K562 (cell line): ENCODE measurements at regions not wholly inside any gene's neighbourhood (a gene's known extent, or its start where the extent isn't known, plus 50 kb on each side); places are given as distances from the start of the nearest gene placed in this dataset.
A peak's percentile ranks its signal among the peaks of the same experiment; 100 is the strongest.

Experiments used
- BRCA1 ChIP-seq, 2 experiments: fragments of 450-650 bp in 1 of 2; sonication (generic) in 1 of 2; formaldehyde crosslinking in 1 of 2; IDR thresholded peaks; 2 replicates each; pipeline versions ENCODE4 v1.5.0 to v1.6.1; 2017 to 2020; ENCODE audit warnings: mild to moderate bottlenecking in 1 of 2, missing genetic modification reagents in 1 of 2
- EZH2 ChIP-seq: IDR thresholded peaks from 2 replicates; pipeline ENCODE4 v1.6.1; 2012; ENCODE audit warnings: low read depth, mild to moderate bottlenecking, inconsistent platforms, low read length, borderline replicate concordance
- HINFP ChIP-seq: fragments of 450-650 bp; conservative IDR thresholded peaks from 2 replicates; pipeline ENCODE4 v1.6.1; 2016; ENCODE audit warnings: missing genetic modification characterization, low read depth, mild to moderate bottlenecking, control low read depth, missing compliant biosample characterization
- MAFG ChIP-seq: fragments of 450-650 bp; conservative IDR thresholded peaks from 2 replicates; pipeline ENCODE4 v1.6.1; 2016; ENCODE audit warnings: missing genetic modification characterization, missing compliant biosample characterization
- NFE2 ChIP-seq: IDR thresholded peaks from 2 replicates; pipeline ENCODE4 v1.6.1; 2014; ENCODE audit warnings: antibody characterized with exemption, low read depth
- NFXL1 ChIP-seq: fragments of 450-650 bp; formaldehyde crosslinking; IDR thresholded peaks from 2 replicates; pipeline ENCODE4 v1.4.0; 2021; ENCODE audit warnings: mild to moderate bottlenecking
- RBM39 ChIP-seq: fragments of 200-400 bp; formaldehyde crosslinking; optimal IDR thresholded peaks from 2 replicates; pipeline ENCODE3; 2018; ENCODE audit warnings: low read depth, low read length
- TARDBP ChIP-seq: fragments of 450-650 bp; IDR thresholded peaks from 2 replicates; pipeline ENCODE4 v1.6.1; 2016
- TBL1XR1 ChIP-seq, 2 experiments: IDR thresholded peaks; 2 replicates each; pipeline ENCODE4 v1.6.1; 2012; ENCODE audit warnings: improper control_type of control experiment in 2 of 2, low read length in 2 of 2, mild to moderate bottlenecking in 1 of 2
- ZKSCAN1 ChIP-seq: fragments of 150-350 bp; IDR thresholded peaks from 2 replicates; pipeline ENCODE4 v1.6.1; 2016; ENCODE audit warnings: low read depth, low read length
- TF ChIP-seq, protein P1 (sequence below): fragments of 450-650 bp; formaldehyde crosslinking; IDR thresholded peaks from 2 replicates; pipeline ENCODE4 v1.4.0; 2020; ENCODE audit warnings: mild to moderate bottlenecking, moderate library complexity
- TF ChIP-seq, protein P2 (sequence below), 2 experiments: fragments of 450-650 bp; conservative IDR thresholded peaks; 2 replicates each; pipeline ENCODE4 v1.6.1; 2017; ENCODE audit warnings: mild to moderate bottlenecking in 2 of 2, moderate library complexity in 2 of 2
- TF ChIP-seq, protein P3 (sequence below), 2 experiments: fragments of 450-650 bp; formaldehyde crosslinking in 1 of 2; IDR thresholded peaks; 2 replicates each; pipeline versions ENCODE4 v1.4.0 to v1.6.1; 2014 to 2020; ENCODE audit warnings: mild to moderate bottlenecking in 2 of 2, borderline replicate concordance in 1 of 2, low read depth in 1 of 2
- TF ChIP-seq, protein P4 (sequence below): fragments of 450-650 bp; IDR thresholded peaks from 2 replicates; pipeline ENCODE4 v1.6.1; 2016; ENCODE audit warnings: antibody characterized with exemption

- TF ChIP-seq, protein P1, sequence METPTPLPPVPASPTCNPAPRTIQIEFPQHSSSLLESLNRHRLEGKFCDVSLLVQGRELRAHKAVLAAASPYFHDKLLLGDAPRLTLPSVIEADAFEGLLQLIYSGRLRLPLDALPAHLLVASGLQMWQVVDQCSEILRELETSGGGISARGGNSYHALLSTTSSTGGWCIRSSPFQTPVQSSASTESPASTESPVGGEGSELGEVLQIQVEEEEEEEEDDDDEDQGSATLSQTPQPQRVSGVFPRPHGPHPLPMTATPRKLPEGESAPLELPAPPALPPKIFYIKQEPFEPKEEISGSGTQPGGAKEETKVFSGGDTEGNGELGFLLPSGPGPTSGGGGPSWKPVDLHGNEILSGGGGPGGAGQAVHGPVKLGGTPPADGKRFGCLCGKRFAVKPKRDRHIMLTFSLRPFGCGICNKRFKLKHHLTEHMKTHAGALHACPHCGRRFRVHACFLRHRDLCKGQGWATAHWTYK (CRISPR knock-in tag), result no peak
- TF ChIP-seq TARDBP, result 0 out of 2 replicates have a peak, but pooled peaks have one; percentile 39
- TF ChIP-seq, protein P2, sequence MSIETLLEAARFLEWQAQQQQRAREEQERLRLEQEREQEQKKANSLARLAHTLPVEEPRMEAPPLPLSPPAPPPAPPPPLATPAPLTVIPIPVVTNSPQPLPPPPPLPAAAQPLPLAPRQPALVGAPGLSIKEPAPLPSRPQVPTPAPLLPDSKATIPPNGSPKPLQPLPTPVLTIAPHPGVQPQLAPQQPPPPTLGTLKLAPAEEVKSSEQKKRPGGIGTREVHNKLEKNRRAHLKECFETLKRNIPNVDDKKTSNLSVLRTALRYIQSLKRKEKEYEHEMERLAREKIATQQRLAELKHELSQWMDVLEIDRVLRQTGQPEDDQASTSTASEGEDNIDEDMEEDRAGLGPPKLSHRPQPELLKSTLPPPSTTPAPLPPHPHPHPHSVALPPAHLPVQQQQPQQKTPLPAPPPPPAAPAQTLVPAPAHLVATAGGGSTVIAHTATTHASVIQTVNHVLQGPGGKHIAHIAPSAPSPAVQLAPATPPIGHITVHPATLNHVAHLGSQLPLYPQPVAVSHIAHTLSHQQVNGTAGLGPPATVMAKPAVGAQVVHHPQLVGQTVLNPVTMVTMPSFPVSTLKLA (conservative IDR thresholded peaks at IDR 0.05), result peak; percentile 63 to 75
- TF ChIP-seq, protein P3, sequence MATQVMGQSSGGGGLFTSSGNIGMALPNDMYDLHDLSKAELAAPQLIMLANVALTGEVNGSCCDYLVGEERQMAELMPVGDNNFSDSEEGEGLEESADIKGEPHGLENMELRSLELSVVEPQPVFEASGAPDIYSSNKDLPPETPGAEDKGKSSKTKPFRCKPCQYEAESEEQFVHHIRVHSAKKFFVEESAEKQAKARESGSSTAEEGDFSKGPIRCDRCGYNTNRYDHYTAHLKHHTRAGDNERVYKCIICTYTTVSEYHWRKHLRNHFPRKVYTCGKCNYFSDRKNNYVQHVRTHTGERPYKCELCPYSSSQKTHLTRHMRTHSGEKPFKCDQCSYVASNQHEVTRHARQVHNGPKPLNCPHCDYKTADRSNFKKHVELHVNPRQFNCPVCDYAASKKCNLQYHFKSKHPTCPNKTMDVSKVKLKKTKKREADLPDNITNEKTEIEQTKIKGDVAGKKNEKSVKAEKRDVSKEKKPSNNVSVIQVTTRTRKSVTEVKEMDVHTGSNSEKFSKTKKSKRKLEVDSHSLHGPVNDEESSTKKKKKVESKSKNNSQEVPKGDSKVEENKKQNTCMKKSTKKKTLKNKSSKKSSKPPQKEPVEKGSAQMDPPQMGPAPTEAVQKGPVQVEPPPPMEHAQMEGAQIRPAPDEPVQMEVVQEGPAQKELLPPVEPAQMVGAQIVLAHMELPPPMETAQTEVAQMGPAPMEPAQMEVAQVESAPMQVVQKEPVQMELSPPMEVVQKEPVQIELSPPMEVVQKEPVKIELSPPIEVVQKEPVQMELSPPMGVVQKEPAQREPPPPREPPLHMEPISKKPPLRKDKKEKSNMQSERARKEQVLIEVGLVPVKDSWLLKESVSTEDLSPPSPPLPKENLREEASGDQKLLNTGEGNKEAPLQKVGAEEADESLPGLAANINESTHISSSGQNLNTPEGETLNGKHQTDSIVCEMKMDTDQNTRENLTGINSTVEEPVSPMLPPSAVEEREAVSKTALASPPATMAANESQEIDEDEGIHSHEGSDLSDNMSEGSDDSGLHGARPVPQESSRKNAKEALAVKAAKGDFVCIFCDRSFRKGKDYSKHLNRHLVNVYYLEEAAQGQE (IDR thresholded peaks at IDR 0.05; ENCODE audit: borderline replicate concordance), result no peak; the same call in 1 of the 2 replicates
- TF ChIP-seq, protein P3 (CRISPR knock-in tag; IDR thresholded peaks at IDR 0.05; ENCODE audit: low read depth), result no peak
- peak; percentile 99 for TF ChIP-seq NFE2
- TF ChIP-seq ZKSCAN1, result peak; percentile 67
- TF ChIP-seq TBL1XR1 (IDR thresholded peaks at IDR 0.05; ENCODE audit: low read length in 2 of 2), result peak in 1 of 2 experiments; percentile 75; a peak in 2 of 4 replicates
- TF ChIP-seq, protein P4, sequence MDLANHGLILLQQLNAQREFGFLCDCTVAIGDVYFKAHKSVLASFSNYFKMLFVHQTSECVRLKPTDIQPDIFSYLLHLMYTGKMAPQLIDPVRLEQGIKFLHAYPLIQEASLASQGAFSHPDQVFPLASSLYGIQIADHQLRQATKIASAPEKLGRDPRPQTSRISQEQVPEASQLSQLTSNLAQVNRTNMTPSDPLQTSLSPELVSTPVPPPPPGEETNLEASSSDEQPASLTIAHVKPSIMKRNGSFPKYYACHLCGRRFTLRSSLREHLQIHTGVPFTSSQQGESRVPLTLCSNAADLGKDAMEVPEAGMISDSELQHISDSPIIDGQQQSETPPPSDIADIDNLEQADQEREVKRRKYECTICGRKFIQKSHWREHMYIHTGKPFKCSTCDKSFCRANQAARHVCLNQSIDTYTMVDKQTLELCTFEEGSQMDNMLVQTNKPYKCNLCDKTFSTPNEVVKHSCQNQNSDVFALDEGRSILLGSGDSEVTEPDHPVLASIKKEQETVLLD, result peak; percentile 69; the same call in 1 of the 2 replicates
- TF ChIP-seq EZH2, result no peak
- no peak for TF ChIP-seq BRCA1 (IDR thresholded peaks at IDR 0.05)
- no peak for TF ChIP-seq BRCA1 (CRISPR knock-in tag; IDR thresholded peaks at IDR 0.05)
- TF ChIP-seq HINFP, result no peak
- TF ChIP-seq MAFG, result peak; percentile 89
- TF ChIP-seq NFXL1 (CRISPR knock-in tag), result no peak
- no peak for TF ChIP-seq RBM39
These were observed 782.5 kb upstream of the INTU start (continued) for GRCh38 chr4:126850286-126850685.
